ENCODE measurements at regions not wholly inside any gene's neighbourhood (a gene's known extent, or its start where the extent isn't known, plus 50 kb on each side); places are given as distances from the start of the nearest gene placed in this dataset.
A peak's percentile ranks its signal among the peaks of the same experiment; 100 is the strongest.

DNA sequence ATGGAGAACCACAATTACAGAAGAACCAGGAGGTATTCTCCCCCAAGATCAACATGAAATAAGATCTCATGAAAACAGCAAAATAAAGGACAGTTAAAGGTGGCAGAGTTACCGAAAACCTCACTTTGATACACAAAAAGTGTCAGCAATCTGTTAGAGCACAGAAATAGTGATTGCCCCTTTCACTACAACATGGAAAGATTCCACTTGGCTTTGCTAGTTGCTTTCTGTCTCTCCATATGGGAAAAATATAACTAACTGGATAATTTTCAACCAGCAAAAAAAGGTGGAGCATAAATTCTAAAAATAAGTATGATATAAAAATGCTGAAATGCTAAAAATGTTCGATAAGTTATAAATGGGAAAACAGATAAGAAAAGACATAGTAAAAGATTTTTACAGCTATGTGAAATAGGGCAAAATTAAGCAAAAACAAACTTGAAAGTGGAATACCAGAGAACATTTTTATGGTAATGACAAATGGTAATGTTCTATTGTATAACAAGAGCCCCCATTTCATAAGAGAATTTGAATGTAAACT is 90.2 kb downstream of the GPR85 start:
- Histone ChIP-seq H3K9me3 (replicated peaks) (no peaks in the 10 kb centered on the region), H3K27me3 (ENCODE audit: low read depth) (no peaks in the 10 kb centered on the region), H3K4me1 (no peaks in the 10 kb centered on the region), H3K4me3 (no peak overlapping the region), H3K36me3 (no peaks in the 10 kb centered on the region), H3K27ac (replicated peaks) (peak overlapping the region; percentile 88)
- intact Hi-C loops (cut with micrococcal nuclease), result no loop called here
- no peak for DNase-seq
- TF ChIP-seq, protein P1, sequence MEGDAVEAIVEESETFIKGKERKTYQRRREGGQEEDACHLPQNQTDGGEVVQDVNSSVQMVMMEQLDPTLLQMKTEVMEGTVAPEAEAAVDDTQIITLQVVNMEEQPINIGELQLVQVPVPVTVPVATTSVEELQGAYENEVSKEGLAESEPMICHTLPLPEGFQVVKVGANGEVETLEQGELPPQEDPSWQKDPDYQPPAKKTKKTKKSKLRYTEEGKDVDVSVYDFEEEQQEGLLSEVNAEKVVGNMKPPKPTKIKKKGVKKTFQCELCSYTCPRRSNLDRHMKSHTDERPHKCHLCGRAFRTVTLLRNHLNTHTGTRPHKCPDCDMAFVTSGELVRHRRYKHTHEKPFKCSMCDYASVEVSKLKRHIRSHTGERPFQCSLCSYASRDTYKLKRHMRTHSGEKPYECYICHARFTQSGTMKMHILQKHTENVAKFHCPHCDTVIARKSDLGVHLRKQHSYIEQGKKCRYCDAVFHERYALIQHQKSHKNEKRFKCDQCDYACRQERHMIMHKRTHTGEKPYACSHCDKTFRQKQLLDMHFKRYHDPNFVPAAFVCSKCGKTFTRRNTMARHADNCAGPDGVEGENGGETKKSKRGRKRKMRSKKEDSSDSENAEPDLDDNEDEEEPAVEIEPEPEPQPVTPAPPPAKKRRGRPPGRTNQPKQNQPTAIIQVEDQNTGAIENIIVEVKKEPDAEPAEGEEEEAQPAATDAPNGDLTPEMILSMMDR (IDR thresholded peaks at IDR 0.05; ENCODE audit: borderline replicate concordance), result no peak

DNA sequence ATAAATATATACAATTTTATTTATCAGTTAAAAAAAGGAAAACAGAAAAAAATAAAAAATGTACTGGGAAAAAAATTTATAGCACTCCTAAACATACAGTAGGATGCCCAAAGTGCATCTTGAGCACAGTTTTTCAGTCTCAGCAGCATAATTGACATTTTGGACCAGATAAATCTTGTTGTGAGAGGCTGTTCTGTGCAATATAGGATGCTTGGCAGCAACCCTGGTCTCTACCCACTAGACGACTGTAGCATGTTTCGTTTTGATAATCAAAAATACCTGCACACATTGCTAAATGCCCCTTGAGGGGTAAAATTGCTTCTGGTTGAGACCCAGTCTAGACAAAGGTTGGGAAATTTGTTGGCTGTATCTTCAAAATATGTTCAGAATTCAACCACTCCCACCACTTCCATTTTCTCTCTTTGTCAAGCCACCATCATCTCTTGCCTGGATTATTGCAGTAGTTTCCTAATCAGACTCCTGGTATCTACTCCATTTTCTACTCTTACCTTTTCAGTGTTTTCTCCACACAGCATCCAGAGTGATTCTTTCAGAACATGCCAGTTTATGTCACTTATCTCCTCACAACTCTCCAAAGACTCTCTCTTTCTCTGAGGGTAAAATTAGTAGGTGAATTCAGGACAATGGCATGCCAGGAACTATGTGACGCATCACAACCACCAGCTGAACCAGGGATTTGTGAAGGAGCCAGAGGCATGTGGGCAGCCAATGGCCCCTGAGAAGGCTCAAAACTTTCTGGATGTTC is 91.4 kb downstream of the GPR85 start:
- peak; percentile 32 for DNase-seq
- Histone ChIP-seq H3K4me1 (no peaks in the 10 kb centered on the region), H3K27ac (replicated peaks) (peak overlapping the region; percentile 88), H3K4me3 (peak overlapping the region; percentile 64), H3K36me3 (no peaks in the 10 kb centered on the region), H3K9me3 (replicated peaks) (no peaks in the 10 kb centered on the region), H3K27me3 (ENCODE audit: low read depth) (no peaks in the 10 kb centered on the region)
- intact Hi-C loops (cut with micrococcal nuclease), result no loop called here
- TF ChIP-seq, protein P1 (IDR thresholded peaks at IDR 0.05; ENCODE audit: borderline replicate concordance), result no peak

DNA sequence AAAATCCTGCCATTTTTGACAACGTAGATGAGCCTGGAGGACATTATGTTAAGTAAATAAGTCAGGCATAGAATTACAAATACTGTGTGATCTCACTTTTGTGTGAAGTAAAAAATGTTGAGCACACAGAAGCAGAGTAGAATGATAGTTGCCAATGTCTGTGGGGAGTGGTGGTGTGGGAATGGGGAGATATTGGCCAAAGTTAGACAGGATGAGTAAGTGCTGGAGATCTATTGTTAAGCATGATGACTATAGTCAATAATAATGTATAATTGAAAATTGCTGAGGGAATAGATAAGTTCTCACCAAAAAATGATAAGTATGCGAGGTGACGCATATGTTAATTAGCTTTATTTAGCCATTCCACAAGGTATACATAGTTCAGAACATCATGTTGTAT is 92.0 kb downstream of the GPR85 start:
- Histone ChIP-seq H3K36me3 (no peaks in the 10 kb centered on the region), H3K4me1 (no peaks in the 10 kb centered on the region), H3K4me3 (peak overlapping the region; percentile 64), H3K27ac (replicated peaks) (peak overlapping the region; percentile 88), H3K27me3 (ENCODE audit: low read depth) (no peaks in the 10 kb centered on the region), H3K9me3 (replicated peaks) (no peaks in the 10 kb centered on the region)
- intact Hi-C loops (cut with micrococcal nuclease), result no loop called here
- TF ChIP-seq, protein P1 (IDR thresholded peaks at IDR 0.05; ENCODE audit: borderline replicate concordance), result no peak
- DNase-seq, result no peak

DNA sequence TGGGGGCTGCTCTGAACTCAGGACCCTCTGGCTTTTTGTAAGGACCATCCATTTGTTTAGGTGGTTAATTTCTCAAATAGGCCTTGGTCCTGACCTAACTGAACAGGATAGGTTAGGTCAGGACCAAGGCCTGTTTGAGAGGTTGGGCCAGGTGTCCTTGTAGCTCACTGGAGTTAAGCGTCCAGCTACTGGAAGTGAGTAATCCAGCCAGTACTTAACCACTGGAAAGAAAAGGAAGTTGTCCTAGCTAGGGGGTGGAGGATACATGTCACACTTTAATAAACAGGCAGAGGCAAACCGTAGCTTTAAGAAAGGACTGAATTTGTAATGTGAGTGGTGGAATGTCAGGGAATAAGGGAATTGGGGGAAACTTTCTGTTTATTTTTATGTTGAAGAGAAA is 96.0 kb downstream of the GPR85 start:
- TF ChIP-seq, protein P1 (IDR thresholded peaks at IDR 0.05; ENCODE audit: borderline replicate concordance), result no peak
- Histone ChIP-seq H3K4me3 (peak overlapping the region; percentile 12), H3K9me3 (replicated peaks) (no peaks in the 10 kb centered on the region), H3K27ac (replicated peaks) (peak overlapping the region; percentile 82), H3K27me3 (ENCODE audit: low read depth) (no peaks in the 10 kb centered on the region), H3K36me3 (no peaks in the 10 kb centered on the region), H3K4me1 (peaks cover 30% of the 10 kb centered on the region)
- DNase-seq, result no peak
- intact Hi-C loops (cut with micrococcal nuclease), result no loop called here

DNA sequence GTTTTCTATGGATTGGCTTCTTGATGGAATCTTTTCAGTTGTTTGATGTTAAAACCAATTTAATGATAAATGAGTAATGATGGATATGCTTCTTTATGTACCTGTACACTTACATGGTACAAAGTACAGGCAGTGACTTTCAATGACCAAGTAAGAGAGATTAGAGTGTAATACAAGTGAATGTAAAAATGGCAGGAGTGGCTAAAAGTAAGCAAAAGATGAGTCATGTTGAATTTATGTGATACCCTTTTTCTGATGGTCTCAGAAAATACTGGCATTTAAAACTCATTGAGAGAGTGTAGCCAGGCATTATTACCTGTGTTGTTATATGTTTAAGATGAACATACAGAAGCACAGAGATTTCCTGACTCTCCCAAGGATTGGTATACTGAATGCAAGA is 97.1 kb downstream of the GPR85 start:
- Histone ChIP-seq H3K9me3 (replicated peaks) (no peaks in the 10 kb centered on the region), H3K4me1 (peaks cover 41% of the 10 kb centered on the region), H3K27ac (replicated peaks) (peak overlapping the region; percentile 82), H3K36me3 (no peaks in the 10 kb centered on the region), H3K27me3 (ENCODE audit: low read depth) (no peaks in the 10 kb centered on the region), H3K4me3 (no peak overlapping the region)
- TF ChIP-seq, protein P1 (IDR thresholded peaks at IDR 0.05; ENCODE audit: borderline replicate concordance), result no peak
- intact Hi-C loops (cut with micrococcal nuclease), result no loop called here
- DNase-seq, result no peak

Data from left ventricle myocardium inferior (tissue), 1 donor.